Skin of body (tissue), 1 donor: ENCODE measurements at regions not wholly inside any gene's neighbourhood (a gene's known extent, or its start where the extent isn't known, plus 50 kb on each side); places are given as distances from the start of the nearest gene placed in this dataset.

ENCODE experiments used
- DNase-seq: peaks from one replicate; lab custom pipeline; 2025; lab: John Stamatoyannopoulos, UW

DNA sequence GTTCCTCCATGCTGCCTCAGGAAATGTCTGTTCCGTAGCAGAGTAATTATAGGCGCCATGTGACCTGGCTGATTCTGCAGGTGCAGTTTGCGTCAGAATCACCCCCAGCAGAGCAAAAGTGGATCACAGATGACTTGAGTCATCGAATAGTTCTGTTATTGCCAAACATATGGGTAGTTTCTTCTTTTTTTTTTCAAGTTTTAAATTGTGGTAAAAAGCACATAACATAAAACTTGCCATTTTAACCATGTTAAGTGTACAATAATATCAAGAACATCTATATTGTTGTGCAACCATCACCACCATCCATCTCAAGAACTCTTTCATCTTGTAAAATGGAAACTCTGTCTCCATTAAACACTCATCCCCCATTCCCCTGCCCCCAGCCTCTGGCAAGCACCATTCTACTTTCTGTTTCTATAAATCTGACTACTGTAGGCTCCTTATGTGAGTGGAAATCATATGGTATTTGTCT lies 177.7 kb upstream of the TWIST2 start:
- DNase-seq, result no peak

DNA sequence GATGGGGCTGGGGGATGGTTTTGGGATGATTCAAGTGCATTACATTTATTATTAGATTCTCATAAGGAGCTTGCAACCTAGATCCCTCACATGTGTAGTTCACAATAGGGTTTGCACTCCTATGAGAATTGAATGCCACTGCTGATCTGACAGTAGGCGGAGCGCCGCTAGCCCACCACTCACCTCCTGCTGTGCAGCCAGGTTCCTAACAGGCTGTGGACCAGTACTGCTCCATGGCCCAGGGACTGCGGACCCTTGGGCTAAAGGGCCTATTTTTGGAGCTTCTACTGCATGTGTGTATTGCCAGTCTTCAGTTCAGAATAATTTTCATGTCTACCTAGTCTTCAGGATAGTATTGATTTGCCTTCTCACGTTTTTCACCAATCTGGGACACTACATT lies 165.3 kb upstream of the TWIST2 start:
- no peak for DNase-seq

DNA sequence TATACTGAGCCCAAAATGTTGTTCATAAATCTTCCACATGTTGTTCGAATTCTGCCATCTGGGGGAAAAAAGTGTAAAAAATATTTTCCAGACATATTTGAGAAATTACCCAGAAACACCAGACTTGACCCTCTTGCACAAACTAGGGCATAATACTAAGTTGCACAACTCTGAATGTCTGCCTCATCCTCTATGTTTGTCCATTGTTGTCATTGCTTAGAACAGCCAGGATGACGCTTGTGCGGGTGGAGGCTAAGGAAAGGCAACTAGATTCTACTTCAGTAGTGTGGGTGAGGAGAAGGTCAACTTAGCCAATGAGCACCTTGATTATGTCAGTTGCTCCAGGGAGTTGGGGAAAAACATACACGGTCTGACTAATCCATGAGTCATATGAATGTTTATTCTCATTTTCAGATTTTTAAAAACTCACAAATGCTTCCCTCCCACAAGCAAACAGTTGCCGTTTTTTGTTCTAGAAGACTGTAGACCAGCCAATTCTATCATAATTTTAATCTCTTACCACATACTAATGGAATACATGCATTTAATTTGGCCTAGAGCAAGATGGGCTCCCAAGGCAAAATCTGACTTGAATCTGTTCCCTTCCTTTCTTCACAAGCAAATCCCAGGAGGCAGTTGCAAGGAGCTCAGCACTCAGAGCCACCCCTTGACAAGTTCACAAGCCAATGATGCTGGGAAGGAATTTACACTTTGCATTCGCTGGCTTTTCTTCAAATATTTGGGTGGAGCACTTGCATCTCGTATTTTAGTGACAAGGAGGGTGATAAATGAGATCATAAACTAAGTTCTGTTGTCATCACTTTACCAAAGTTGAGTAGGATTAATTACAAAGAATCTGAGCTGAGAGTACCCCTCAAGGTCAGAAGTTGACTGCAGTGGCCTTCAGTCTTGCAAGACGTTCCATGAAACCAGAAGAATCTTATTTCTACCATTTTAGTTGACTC lies 163.2 kb upstream of the TWIST2 start:
- peak; percentile 96 for DNase-seq

DNA sequence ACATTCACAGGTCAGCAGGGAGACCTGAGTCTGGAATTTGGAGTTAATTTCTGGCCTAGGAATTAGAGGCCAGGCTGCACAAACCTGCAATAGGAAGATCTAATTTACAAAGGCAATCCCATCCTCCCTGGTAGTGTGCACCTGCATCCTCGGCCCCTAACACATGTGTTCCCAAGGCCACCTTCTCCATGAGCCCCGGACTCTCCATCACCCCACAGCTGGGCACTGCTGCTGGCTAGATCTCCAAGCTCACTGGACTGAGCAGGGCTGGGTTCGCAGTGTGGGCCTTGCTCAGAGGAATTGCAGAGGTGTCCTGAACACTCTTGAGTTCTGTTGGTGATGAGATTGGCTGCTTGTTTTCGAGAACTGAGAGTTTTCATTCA lies 162.6 kb upstream of the TWIST2 start:
- DNase-seq, result no peak

DNA sequence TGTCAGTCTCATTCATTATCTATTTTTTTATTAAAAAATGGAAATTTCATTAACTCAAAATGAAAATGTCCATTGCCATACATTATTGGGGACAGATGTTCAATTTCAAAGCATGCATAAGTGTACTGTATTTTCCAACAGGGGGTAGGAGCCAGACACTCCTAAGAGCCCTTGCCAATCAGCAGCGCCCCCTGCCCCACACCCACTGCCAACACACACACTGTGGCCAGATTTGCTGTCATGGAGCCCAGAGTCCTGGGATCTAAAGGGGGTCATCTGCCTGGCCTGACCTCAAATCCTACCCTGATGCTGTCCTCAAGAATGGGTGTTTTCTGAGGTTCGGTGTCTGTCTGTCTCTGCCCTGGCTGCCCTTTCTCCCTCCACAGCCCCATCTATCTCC lies 162.2 kb upstream of the TWIST2 start:
- peak; percentile 72 for DNase-seq

DNA sequence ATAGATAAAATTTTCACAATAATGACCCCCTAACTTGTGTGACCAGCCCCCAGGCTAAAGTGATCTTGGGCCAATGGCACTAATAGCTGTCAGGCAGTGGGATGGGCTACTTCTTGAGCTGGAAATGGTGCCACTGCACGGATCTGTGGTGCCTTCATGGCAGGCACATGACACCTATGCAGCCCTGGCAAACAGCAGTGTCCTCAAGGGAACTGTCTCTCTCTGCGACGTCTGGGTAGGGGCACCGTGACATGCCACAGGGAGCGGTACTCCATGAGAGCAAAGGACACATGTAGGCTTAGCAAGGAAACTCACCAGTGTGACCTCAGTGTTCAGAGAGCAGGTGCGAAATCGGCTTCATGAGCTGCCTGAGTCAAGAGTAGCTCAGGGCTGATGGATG lies 161.7 kb upstream of the TWIST2 start:
- DNase-seq, result no peak

DNA sequence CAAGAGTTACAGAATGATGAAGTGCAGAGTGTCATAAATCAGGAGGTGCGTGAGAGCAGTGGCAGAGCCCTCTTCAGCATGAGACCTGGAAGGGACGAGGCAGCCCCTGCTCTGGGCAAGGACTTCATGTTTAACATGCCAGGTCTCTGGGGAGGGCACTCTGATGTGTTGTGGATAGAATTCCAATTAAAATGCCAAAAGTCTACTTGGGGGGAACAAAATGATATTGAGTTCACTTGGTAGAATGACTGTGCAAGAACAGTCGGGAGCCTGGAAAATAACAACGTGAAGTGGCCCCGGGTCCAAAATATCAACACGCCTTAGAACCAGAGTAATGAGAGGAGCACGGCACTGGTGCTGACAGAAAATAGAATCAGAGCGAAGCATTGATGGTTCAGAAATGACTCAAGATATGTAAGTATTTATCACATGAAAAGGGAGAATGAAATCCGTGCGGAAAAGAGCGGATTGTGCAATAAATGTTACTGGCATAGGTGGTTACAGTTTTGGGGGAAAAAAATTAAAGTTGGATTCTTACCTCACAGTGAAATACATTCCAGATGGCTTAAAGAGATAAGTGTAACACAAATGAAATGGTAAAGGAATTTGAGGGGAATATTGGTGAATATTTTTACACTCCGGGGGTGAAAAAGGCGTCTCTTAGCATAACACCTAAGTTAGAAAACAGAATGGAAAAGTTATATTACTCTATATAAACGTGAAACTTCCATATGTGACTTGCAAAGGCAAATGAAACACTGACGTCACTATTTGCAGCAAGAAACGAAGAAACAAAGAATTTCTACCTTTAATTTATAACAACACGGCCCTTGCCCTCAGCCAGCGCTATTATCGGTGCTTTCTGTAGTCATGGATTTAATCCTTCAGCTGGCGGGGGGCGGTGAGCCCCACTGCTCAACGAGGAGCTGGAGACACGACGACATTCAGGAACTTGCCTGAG lies 159.4 kb upstream of the TWIST2 start:
- peak; percentile 77 for DNase-seq

DNA sequence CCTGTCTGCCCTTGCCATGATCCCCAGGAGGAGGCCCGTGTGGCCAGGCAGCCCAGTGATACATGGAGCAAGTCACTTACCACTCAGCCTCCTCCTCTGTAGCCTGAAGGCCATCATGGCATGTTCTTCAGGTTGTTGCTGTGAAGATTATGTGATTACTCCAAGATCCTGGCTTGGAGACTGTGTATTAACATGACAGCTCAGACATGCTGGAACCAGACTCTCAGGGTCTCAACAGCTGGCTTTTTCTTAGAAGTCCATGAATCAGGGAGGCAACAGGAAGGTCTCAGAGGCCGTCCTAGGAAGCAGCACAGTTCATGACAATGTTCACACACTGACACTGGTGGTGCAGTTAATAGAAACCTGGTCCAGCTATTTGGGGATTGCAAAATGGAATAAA lies 158.6 kb upstream of the TWIST2 start:
- DNase-seq, result no peak

DNA sequence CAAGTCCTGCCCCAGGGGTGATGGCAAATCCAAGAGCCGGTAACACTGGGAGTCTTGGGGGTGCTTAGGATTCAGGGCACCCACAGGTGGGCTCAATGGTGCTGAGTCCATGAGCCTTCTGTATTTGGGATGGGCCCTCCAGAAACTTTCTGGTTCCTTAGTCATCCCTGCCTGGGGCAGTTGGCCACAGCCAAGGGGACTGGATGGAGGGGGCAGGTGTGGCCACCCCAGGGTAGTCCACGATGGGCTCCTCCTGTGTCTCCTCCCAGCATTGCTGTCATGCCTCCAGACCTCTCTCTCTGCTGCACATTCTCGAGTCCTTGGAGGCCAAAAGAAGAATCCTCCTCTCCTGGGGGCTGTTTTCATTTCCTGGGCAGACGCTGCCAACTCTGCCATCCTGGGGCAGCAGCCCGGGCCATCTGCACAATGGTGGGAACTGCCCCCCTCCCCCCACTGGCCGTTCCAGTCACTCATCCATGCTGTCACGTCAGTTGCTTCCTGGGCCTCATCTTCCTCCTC lies 158.0 kb upstream of the TWIST2 start:
- DNase-seq, result no peak

DNA sequence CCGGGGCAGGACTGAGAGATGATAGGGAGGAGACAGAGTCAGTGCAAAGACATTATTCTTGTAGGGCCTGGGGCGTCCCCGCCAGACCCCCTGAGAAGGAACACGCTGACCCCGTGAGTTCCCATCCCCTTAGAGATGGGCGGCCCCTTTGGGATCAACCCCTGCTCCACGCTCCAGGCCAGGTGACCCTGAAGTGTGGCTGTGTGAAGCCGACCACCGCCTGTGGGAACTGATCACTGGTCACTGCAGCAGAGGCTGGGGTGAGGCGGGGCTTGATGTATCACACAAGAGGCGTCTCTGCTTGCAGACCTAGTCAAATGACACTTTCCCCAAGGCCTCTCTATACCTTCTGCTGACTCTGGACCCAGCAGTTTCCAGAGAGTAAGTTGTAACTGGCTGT lies 157.4 kb upstream of the TWIST2 start:
- DNase-seq, result no peak

DNA sequence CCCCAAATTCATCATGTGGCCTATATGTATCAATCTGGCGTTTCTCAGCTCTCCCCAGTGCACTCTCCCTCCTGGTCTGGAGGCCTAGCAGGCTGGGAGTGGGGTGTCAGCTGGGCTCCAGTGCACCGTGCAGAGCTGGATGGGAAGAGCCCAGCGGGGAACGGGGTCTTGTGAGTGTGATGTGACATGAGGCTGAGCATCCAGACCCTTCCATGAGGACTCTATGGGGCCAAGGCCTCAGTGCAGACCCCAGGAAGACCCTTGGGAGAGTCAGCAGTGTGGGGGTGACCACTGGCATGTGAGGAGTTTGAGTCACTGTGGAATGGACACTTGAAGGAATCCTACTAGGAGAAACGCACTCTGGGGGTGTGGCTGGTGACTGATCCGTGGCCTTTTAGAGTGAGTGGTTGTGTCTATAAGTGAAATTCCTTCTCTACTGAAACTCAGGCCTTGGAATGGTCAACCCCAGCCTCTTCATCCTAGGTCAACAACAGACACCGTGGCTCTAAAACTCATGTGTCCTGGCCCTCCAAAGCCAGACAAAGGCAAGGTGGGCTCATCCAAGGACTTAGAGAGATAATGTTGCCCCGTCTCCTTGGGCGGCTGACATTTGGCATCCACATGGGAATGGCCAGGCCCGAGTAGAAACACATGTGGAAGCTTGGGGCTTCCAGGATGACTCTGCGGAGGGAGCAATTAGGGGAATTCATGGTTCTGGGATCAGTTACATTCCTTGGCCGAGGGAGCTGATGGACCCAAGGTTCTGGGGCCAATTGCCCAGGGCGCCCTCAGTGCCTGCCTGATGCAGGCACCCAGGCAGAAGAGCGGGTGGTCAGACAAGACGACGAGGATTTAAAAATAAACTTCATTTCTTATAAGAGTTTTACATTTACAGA lies 156.0 kb upstream of the TWIST2 start:
- DNase-seq, result no peak

DNA sequence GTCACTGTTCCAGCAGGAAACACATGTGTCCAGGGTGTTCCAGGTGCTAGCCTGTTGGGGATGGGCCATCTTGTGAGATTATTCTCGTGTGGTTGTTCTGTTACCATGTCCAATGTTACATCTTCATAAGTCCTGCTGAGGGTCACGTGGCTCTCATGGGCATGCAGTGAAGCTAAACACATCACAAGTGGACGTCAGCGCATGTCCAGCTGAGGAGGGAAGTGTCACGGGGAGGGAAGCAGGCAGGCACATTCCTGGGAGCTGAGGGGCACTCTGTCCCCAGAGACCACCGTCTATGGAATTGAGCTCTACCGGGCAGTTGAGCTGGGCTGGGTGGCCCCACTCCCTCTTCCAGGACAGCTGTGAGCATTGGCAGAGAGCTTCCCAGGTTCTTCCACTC lies 155.3 kb upstream of the TWIST2 start:
- no peak for DNase-seq

DNA sequence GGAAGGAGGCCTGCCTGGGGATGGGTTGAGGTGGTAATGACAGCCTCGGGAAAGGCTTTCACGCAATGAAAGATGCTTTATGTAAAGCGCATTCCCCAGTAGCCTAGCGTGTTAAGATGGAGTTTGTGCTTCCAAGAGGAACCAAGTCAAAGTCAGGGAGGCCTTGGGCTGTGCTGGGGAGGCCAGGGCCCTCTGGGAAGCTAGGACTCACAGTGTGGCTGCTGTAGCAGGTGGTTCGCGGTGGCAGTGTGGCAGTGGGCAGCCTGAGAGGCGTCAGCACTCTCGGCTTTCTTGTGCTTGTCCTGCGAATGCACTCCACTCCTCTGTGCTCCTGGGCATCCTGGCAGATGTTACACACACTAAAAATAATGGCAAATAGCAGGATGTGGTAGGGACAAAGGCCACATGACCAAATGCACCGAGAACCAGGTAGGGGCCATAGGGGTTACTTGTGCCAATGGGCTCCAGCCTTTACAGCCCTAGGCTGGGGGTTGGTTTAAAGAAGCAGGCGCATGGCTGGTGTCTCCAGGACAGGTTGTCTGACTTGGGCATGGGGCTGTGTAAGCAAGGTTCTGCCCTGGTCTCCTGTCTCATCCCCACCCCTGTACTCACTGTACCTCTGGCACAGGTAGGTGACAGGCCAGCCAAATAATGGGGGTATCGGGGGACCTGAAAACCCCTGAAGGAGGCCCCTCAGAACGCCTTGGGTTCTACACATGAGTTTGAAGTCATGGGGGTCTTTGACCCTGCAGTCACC lies 154.4 kb upstream of the TWIST2 start:
- DNase-seq, result no peak

DNA sequence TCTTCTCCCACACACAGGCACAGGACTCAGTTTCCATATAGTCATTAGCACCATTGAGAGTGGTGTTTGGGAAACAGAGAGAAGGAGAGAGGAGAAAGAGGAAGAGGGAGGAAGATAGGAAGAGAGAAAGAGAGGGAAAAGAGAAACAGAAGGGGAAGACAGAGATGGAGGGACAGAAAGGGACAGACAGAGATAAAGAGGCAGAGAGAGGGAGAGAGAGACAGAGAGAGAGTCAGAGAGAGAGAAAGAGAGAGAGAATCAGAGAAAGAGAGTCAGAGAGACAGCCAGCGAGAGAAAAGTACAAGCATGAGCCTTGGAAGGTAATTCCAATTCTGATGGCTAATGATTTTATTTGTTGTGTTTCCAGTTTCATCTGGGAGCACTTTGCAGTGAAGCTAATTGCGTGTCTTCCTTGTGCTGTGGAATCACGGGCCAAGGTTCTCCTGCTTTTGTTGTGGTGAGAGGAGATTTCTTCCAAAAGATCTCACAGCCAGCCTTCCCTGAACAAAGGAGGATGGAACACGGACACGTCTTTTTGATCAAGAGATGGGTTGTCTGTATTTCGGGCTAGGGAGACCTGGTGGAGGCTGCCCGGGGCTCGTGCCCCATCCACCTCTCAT lies 153.6 kb upstream of the TWIST2 start:
- no peak for DNase-seq

DNA sequence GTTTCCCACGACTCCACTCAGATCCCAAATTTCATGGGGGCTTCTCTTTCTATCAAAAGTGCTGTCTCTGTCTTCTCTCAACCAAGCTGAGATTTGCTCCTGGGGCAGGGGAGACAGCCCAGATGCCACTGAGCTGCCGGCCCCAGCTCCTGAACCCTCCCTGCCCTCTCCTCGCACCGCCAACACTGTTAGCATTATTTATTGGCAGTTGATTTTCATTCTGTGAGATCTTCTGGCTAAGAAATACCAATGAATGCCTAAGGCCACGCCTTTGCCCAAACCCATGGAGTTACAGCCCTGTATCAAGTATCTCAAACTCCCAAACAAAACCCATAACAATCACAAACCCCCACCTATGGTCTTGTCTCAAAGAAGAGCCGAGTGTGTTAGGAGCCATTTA lies 153.0 kb upstream of the TWIST2 start:
- no peak for DNase-seq

DNA sequence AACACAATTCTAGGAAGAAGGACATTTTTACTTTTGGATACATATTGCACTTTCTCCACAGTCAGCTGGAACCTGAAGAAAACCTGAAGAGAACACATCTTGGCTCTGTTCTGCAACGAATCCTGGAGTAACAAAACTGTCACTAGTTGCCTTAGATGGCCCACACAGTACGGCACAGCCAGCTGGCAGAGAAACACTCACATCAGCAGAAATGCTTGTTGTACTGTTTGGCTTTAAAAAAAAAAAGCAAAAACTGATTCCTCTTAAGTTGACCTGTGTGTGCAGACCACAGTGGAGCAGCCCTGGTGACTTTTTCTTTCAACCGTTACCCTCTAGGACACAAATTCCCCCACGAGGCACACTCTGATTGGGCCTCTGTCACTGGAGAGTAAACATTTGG lies 152.3 kb upstream of the TWIST2 start:
- peak; percentile 30 for DNase-seq

DNA sequence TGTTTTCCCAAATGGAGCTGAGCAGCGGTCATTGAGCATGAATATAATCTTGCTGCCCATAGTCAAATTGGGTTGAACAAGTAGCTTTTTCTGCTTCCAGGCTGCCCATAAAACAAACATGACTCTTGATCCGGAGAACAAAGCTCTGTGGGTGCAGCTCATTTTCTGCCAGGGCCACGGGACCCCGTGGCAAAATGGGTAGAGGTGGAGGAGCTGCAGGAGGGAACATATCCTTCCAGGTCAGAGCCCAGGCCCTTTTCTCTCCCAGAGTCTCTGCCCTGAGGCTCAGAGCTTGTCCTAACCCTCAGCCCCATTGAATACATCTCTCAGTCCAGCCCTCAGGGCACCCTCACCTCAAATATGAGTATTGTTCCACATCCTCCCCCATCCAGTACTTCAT lies 151.6 kb upstream of the TWIST2 start:
- DNase-seq, result no peak

DNA sequence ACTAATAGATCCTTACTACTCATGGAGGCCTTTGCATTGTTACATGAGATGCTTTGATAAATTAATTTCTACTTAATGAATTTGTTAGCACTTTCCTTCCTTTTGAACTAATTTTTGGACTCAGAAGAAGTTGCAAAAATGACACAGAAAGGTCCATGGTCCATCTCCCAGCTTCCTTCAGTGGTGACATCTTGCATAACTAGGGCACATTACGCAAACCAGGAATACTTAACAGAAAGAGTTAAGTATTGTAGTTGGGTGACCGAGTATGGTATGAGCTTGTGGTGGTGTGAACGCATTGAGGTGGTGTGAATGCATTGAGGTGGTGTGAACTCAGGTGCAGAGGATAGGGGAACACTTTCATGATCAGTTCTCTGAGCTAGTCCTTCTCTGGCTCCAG lies 151.1 kb upstream of the TWIST2 start:
- DNase-seq, result no peak

DNA sequence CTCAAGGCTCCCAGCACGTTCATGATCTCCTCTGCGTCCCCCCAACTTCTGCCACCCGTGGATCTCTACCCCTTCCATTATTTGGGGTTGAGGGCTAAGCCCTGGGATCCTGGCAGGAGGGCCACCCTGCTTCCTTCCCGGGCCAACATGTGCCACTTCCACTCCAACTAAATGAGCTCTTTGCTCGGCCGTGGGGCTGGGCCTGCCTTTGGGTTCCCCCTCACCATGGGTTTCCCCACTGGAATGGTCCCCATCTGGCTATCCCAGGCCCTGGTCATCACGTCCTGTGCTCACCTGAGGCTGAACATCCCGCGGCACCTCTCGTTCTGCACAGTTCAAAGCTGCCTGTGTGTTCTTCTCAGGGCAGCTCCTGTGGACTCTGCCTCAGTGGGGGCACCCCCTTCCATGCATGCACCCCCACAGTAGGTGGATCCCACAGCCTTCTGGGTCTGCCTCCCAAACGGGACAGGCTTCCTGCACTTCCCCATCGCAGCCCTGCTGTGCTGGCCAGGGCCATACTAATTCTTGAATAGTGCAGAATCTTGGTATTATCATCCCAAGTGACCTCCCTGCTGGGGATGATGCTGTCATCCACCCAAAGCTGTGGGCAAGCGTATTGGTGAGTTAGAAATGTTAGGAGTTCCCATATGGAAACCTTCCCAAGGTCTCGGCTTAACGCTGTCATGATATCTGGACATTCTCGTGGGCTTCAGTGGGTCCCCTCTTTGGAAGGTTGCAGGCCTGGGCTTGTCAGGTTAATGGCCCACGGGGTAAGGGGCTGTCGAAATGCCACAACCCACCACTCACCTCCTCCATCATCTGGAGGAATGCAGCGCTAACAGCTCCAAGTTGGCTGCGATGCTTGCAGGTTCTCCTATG lies 150.5 kb upstream of the TWIST2 start:
- DNase-seq, result no peak
